Activated T-cell treated with anti-CD3 and anti-CD28 coated beads, Interleukin-2, amount 50 U/mL, for 24 hours (primary cell): ENCODE measurements at regions not wholly inside any gene's neighbourhood (a gene's known extent, or its start where the extent isn't known, plus 50 kb on each side); places are given as distances from the start of the nearest gene placed in this dataset.
"Not testable (repeated sequence)": the region's sequence is repeated elsewhere in the genome, so short reads cannot be mapped to it uniquely, and the experiment has no call there.

Experiments
- DNase-seq: peaks from one replicate; pipeline ENCODE4 v3.0.0-alpha.2; 2020
- H3K27ac Mint-ChIP-seq: 2 replicates; pipeline ENCODE4 v1.8.0; 2020; ENCODE audit warnings: mild to moderate bottlenecking, mixed read lengths
- H3K27me3 Mint-ChIP-seq: 2 replicates; pipeline ENCODE4 v1.8.0; 2020; ENCODE audit warnings: mixed read lengths
- H3K36me3 Mint-ChIP-seq: 2 replicates; pipeline ENCODE4 v1.8.0; 2020; ENCODE audit warnings: low read depth, mixed read lengths
- H3K4me1 Mint-ChIP-seq: 2 replicates; pipeline ENCODE4 v1.8.0; 2020; ENCODE audit warnings: low read depth, mixed read lengths
- H3K4me3 Mint-ChIP-seq: 2 replicates; pipeline ENCODE4 v1.8.0; 2020; ENCODE audit warnings: mild to moderate bottlenecking, moderate library complexity, mixed read lengths
- H3K9me3 Mint-ChIP-seq: 2 replicates; pipeline ENCODE4 v1.8.0; 2020; ENCODE audit warnings: mixed read lengths

GRCh38 chr20:5670036-5670536, 59.3 kb upstream of the GPCPD1 start:
- Mint-ChIP-seq H3K27me3 (no peaks in the 10 kb centered on the region), H3K4me3 (no peak overlapping the region), H3K27ac (no peak overlapping the region), H3K4me1 (peaks cover 17% of the 10 kb centered on the region), H3K36me3 (no peaks in the 10 kb centered on the region), H3K9me3 (no peaks in the 10 kb centered on the region)
- DNase-seq, result no peak

DNA sequence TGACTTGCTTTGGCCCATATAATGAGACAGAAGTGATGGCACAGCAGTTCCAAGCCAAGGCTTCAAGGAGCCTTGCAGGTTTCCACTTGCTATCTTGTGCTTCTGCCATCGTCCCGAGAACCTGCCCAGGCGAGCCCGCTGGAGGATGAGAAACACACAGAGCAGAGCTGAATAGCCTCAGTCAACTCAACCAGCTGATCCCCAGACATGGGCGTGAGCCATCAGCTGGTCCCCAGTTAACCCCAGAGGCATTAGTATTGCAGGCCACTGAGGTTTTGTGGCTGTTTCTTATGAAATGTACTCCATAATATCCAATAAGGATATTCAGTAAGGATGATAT, 57.7 kb upstream of the GPCPD1 start:
- Mint-ChIP-seq H3K4me3 (no peak overlapping the region), H3K27ac (no peak overlapping the region), H3K36me3 (no peaks in the 10 kb centered on the region), H3K27me3 (no peaks in the 10 kb centered on the region), H3K9me3 (no peaks in the 10 kb centered on the region), H3K4me1 (peaks cover 5% of the 10 kb centered on the region)
- no peak for DNase-seq

GRCh38 chr20:5667705-5668528, 57.1 kb upstream of the GPCPD1 start:
- no peak overlapping the region for H3K27ac Mint-ChIP-seq
- no peaks in the 10 kb centered on the region for H3K27me3 Mint-ChIP-seq
- no peaks in the 10 kb centered on the region for H3K36me3 Mint-ChIP-seq
- H3K4me3 Mint-ChIP-seq, result no peak overlapping the region
- DNase-seq, result no peak
- peaks cover 3% of the 10 kb centered on the region for H3K4me1 Mint-ChIP-seq
- H3K9me3 Mint-ChIP-seq, result no peaks in the 10 kb centered on the region

GRCh38 chr20:5665417-5665816, 54.6 kb upstream of the GPCPD1 start:
- no peaks in the 10 kb centered on the region for H3K27me3 Mint-ChIP-seq
- H3K27ac Mint-ChIP-seq, result no peak overlapping the region
- no peaks in the 10 kb centered on the region for H3K9me3 Mint-ChIP-seq
- peaks cover 8% of the 10 kb centered on the region for H3K4me1 Mint-ChIP-seq
- H3K36me3 Mint-ChIP-seq, result no peaks in the 10 kb centered on the region
- no peak overlapping the region for H3K4me3 Mint-ChIP-seq
- DNase-seq, result no peak

DNA sequence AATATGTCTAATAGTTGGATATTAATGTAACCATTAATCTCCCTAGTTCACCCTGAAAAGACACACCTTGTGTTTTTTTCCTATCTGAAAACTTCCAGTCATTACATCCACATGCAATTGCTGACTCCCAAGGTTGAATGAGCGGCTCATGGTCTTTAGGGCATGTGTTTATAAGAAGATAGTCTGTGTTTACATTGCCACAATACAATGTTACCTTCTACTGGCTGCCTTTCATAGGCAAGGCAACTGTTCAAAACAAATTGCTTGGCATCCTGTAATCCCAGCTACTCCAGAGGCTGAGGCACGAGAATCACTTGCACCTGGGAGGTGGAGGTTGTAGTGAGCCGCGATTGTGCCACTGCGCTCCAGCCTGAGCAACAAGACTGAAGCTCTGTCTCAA, 52.6 kb upstream of the GPCPD1 start:
- Mint-ChIP-seq H3K4me3 (no peak overlapping the region), H3K4me1 (peaks cover 25% of the 10 kb centered on the region), H3K27ac (no peak overlapping the region), H3K27me3 (no peaks in the 10 kb centered on the region), H3K9me3 (no peaks in the 10 kb centered on the region), H3K36me3 (no peaks in the 10 kb centered on the region)
- no peak for DNase-seq

- H3K27me3 Mint-ChIP-seq, result no peaks in the 10 kb centered on the region
- no peaks in the 10 kb centered on the region for H3K9me3 Mint-ChIP-seq
- H3K36me3 Mint-ChIP-seq, result no peaks in the 10 kb centered on the region
- H3K4me1 Mint-ChIP-seq, result peaks cover 25% of the 10 kb centered on the region
- H3K27ac Mint-ChIP-seq, result no peak overlapping the region
- H3K4me3 Mint-ChIP-seq, result no peak overlapping the region
- DNase-seq, result no peak
Measured at GRCh38 chr20:5662769-5663168, 52.0 kb upstream of the GPCPD1 start.

DNA sequence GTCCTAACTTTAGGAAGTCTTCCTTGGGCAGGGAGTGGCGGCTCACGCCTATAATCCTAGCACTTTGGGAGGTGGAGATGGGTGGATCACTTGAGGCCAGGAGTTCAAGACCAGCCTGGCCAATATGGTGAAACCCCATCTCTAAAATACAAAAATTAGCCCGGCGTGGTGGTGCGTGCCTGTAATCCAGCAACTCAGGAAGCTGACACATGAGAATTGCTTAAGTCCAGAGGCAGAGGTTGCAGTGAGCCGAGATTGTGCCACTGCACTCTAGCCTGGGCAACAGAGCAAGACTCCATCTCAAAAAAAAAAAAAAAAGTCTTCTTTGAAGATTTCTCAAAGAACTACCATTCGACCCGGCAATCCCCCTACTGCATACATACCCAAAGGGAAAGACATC, 50.0 kb upstream of the GPCPD1 start:
- H3K27me3 Mint-ChIP-seq, H3K4me3 Mint-ChIP-seq, H3K9me3 Mint-ChIP-seq, H3K36me3 Mint-ChIP-seq, H3K27ac Mint-ChIP-seq, DNase-seq: not testable (repeated sequence)
- H3K4me1 Mint-ChIP-seq, result peaks cover 30% of the 10 kb centered on the region
